Naive thymus-derived CD4-positive, alpha-beta T cell (primary cell): ENCODE measurements at regions not wholly inside any gene's neighbourhood (a gene's known extent, or its start where the extent isn't known, plus 50 kb on each side); places are given as distances from the start of the nearest gene placed in this dataset.
"Not testable (repeated sequence)": the region's sequence is repeated elsewhere in the genome, so short reads cannot be mapped to it uniquely, and the experiment has no call there.

ENCODE experiments used
- ATAC-seq: fragments of 150-1000 bp; cut with Tn5 transposase; 2 replicates; pipeline ENCODE4 v1.10.0; 2021; ENCODE audit warnings: mild to moderate bottlenecking, moderate library complexity
- CTCF ChIA-PET: fragments of 350-600 bp; sonication (Branson Sonifier 250); formaldehyde crosslinking; loops from one replicate; lab custom pipeline; 2021; ENCODE audit warnings: antibody characterized with exemption; lab: Charles Lee
- POLR2A ChIA-PET: fragments of 350-600 bp; sonication (Branson Sonifier 250); formaldehyde crosslinking; loops from one replicate; lab custom pipeline; 2021; ENCODE audit warnings: antibody characterized with exemption, inconsistent platforms; lab: Charles Lee
- DNase-seq, 9 donors: peaks; one replicate each; pipeline versions ENCODE4 v3.0.0 to v3.0.0-alpha.2; 2020 to 2022; ENCODE audit warnings: mixed read lengths in 1 of 9
- H3K27ac ChIP-seq: one replicate; pipeline ENCODE4 v1.7.0; 2013; ENCODE audit warnings: mild to moderate bottlenecking, low read depth, low read length, moderate library complexity
- H3K27me3 ChIP-seq, 2 donors: one replicate each; pipeline ENCODE4 v1.7.0; 2013; ENCODE audit warnings: low read length in 2 of 2, mild to moderate bottlenecking in 2 of 2, moderate library complexity in 2 of 2; ENCODE audit not compliant: control insufficient read depth in 2 of 2, insufficient read depth in 2 of 2
- H3K36me3 ChIP-seq, 3 experiments: 1 replicate in 2 of 3; 2 replicates in 1 of 3; pipeline ENCODE4 v1.7.0; 2013; ENCODE audit warnings: low read length in 3 of 3, mild to moderate bottlenecking in 3 of 3, moderate library complexity in 1 of 3; ENCODE audit not compliant: insufficient read depth in 3 of 3, control insufficient read depth in 2 of 3
- H3K4me1 ChIP-seq, 2 donors: one replicate each; pipeline ENCODE4 v1.7.0; 2013; ENCODE audit warnings: low read length in 2 of 2, mild to moderate bottlenecking in 2 of 2, moderate library complexity in 1 of 2; ENCODE audit not compliant: control insufficient read depth in 2 of 2, insufficient read depth in 2 of 2
- H3K4me3 ChIP-seq: 2 replicates; pipeline ENCODE4 v1.7.0; 2013; ENCODE audit warnings: mild to moderate bottlenecking, low read length
- H3K9me3 ChIP-seq, 3 experiments: 1 replicate in 2 of 3; 2 replicates in 1 of 3; pipeline ENCODE4 v1.7.0; 2013; ENCODE audit warnings: low read length in 3 of 3; ENCODE audit not compliant: control insufficient read depth in 2 of 3
- H3K27ac Mint-ChIP-seq, 9 donors: one replicate each; pipeline ENCODE4 v1.8.0; 2020 to 2022; ENCODE audit warnings: mixed read lengths in 9 of 9, mild to moderate bottlenecking in 8 of 9, moderate library complexity in 5 of 9, inconsistent platforms in 2 of 9
- H3K27me3 Mint-ChIP-seq, 5 donors: one replicate each; pipeline ENCODE4 v1.8.0; 2021 to 2022; ENCODE audit warnings: mixed read lengths in 5 of 5, mild to moderate bottlenecking in 1 of 5
- H3K36me3 Mint-ChIP-seq, 5 donors: one replicate each; pipeline ENCODE4 v1.8.0; 2020 to 2022; ENCODE audit warnings: mixed read lengths in 5 of 5, mild to moderate bottlenecking in 3 of 5, inconsistent platforms in 1 of 5
- H3K4me1 Mint-ChIP-seq, 7 donors: one replicate each; pipeline ENCODE4 v1.8.0; 2020 to 2022; ENCODE audit warnings: mixed read lengths in 7 of 7, mild to moderate bottlenecking in 3 of 7, inconsistent platforms in 1 of 7
- H3K4me3 Mint-ChIP-seq, 10 donors: one replicate each; pipeline ENCODE4 v1.8.0; 2020 to 2022; ENCODE audit warnings: mild to moderate bottlenecking in 10 of 10, mixed read lengths in 10 of 10, moderate library complexity in 6 of 10, inconsistent platforms in 2 of 10
- H3K9me3 Mint-ChIP-seq, 11 donors: one replicate each; pipeline ENCODE4 v1.8.0; 2020 to 2022; ENCODE audit warnings: mixed read lengths in 11 of 11, mild to moderate bottlenecking in 4 of 11, inconsistent platforms in 1 of 11, moderate library complexity in 1 of 11
- intact Hi-C, 2 donors: fragments of 100-400 bp; cut with micrococcal nuclease; formaldehyde crosslinking; loops; one replicate each; pipeline ENCODE4 v1.15.1; 2023

DNA sequence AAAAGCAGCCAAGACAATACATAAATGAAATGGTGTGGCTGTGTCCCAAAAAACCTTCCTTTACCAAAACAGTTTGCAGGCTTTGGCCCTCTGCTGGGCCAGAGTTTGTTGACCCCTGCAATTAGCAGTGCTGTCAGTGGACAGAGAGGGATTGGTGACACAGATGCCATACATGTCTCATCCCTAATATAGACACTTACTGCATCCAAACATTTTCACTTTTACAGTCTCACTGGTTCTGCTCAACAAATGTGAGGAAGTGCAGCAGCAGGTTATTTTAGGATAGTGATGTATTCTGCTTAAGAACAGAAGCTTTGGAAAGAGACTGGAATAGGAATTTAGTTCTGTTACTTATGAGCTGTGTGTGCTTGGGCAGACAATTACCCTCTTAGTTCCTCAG, 462.8 kb upstream of the LRRC7 start:
- Histone ChIP-seq H3K27me3 (no peaks in the 10 kb centered on the region), H3K4me1 (no peaks in the 10 kb centered on the region), H3K27ac (no peak overlapping the region), H3K4me3 (no peak overlapping the region), H3K36me3 (no peaks in the 10 kb centered on the region), H3K9me3 (no peaks in the 10 kb centered on the region)
- no peak overlapping the region for H3K27ac Mint-ChIP-seq
- ChIA-PET CTCF (no interaction called here), POLR2A (no interaction called here)
- peaks cover 0 to 3% (median 0%) of the 10 kb centered on the region in 5 donors for H3K36me3 Mint-ChIP-seq
- no peak for DNase-seq
- H3K4me1 Mint-ChIP-seq, result no peaks in the 10 kb centered on the region
- intact Hi-C loops, result no loop called here
- peaks cover 7 to 29% (median 18%) of the 10 kb centered on the region in 11 donors for H3K9me3 Mint-ChIP-seq
- H3K27me3 Mint-ChIP-seq, result no peaks in the 10 kb centered on the region
- ATAC-seq, result no peak
- H3K4me3 Mint-ChIP-seq, result no peak overlapping the region

DNA sequence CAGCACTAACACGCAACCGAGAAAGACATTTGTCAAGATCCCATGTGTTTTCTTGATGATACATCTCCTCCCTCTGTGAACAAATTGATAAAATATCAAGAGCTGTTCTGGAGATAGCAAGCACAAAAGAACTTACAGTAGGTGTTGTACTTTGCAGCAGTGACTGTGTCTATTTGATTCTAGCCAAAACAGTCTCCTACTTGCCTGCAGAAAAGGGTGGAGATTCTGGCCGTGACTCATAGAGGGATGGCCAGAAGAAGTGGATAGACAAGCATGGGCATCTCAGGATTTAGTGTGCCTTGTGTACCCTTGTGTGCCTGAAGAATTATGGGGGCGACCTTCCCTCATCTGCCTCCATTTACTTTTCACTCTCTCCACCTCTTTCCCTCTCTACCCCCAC, 458.4 kb upstream of the LRRC7 start:
- no peaks in the 10 kb centered on the region for H3K4me1 Mint-ChIP-seq
- no peak overlapping the region for H3K27ac Mint-ChIP-seq
- DNase-seq (no peak), ATAC-seq (no peak)
- Histone ChIP-seq H3K4me1 (no peaks in the 10 kb centered on the region), H3K4me3 (no peak overlapping the region), H3K36me3 (no peaks in the 10 kb centered on the region), H3K27ac (no peak overlapping the region), H3K9me3 (no peaks in the 10 kb centered on the region), H3K27me3 (no peaks in the 10 kb centered on the region)
- H3K27me3 Mint-ChIP-seq, result no peaks in the 10 kb centered on the region
- intact Hi-C loops, result no loop called here
- peaks cover 0 to 3% (median 0%) of the 10 kb centered on the region in 5 donors for H3K36me3 Mint-ChIP-seq
- ChIA-PET POLR2A (no interaction called here), CTCF (no interaction called here)
- no peak overlapping the region for H3K4me3 Mint-ChIP-seq
- H3K9me3 Mint-ChIP-seq, result peaks cover 4 to 35% (median 9%) of the 10 kb centered on the region in 11 donors

DNA sequence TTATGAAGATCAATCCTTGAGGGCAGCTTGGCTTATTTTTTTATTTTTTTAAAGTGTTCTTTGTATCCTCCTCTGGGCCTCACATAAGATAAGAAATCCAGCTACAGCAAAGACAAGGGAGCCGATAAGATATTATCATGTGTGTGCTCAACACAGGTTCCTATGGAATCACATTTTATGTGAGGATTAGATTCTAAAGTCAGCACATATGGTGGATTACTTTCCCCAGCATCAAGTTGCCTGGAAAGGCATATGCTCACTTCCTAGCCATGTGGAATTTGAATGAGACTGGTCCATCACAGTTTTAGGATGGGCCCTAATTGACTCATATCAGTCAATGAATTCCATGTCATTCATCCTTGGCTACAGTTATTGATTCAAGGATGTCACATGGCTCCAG, 456.9 kb upstream of the LRRC7 start:
- H3K9me3 ChIP-seq, result no peaks in the 10 kb centered on the region
- no peak for ATAC-seq

DNA sequence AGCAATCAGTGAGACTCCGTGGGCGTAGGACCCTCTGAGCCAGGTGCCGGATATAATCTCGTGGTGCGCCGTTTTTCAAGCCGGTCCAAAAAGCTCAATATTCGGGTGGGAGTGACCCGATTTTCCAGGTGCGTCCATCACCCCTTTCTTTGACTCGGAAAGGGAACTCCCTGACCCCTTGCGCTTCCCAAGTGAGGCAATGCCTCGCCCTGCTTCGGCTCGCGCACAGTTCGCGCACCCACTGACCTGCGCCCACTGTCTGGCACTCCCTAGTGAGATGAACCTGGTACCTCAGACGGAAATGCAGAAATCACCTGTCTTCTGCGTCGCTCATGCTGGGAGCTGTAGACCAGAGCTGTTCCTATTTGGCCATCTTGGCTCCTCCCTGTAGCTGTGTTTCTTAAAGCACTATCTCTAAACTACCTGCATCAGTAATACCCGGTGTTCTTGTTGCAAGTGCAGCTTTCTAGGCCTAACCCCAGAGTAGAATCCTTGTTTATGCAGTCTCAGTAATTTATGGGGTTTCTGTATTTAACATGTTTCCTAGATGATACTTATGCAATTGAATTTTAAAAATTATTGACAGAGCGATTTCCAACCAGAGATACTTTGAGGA, 447.5 kb upstream of the LRRC7 start:
- ATAC-seq, H3K4me1 Mint-ChIP-seq: not testable (repeated sequence)

More for the DNA sequence above, 456.9 kb upstream of the LRRC7 start:
- ChIA-PET CTCF (no interaction called here), POLR2A (no interaction called here)
- DNase-seq, result no peak
- Mint-ChIP-seq H3K36me3 (peaks cover 0 to 3% (median 0%) of the 10 kb centered on the region in 5 donors), H3K27ac (no peak overlapping the region), H3K4me3 (no peak overlapping the region), H3K9me3 (peaks cover 3 to 35% (median 11%) of the 10 kb centered on the region in 11 donors), H3K27me3 (no peaks in the 10 kb centered on the region), H3K4me1 (no peaks in the 10 kb centered on the region)
- H3K4me1 ChIP-seq, result no peaks in the 10 kb centered on the region
- no peaks in the 10 kb centered on the region for H3K27me3 ChIP-seq
- H3K4me3 ChIP-seq, result no peak overlapping the region
- H3K36me3 ChIP-seq, result no peaks in the 10 kb centered on the region
- H3K27ac ChIP-seq, result no peak overlapping the region
- intact Hi-C loops, result no loop called here

DNA sequence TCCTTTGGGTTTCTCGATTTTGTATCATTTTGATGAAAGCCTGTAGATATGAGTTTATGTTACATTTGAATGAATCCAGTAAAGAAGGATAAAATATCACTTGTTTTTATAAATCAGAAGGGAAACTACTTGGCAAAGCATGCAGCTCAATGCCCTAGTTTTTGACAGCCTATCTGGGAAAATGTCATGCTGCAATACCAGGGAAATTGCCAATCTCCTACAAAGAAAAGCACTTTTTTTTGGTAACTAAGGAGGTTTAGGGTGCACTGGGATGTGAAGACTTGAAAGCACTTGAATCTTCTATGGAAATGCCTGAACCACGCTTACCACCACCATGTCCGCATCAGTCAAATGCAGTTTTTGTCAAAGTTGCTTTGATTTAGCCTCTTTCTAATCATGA, 446.9 kb upstream of the LRRC7 start:
- H3K4me3 ChIP-seq, result no peak overlapping the region
- no peaks in the 10 kb centered on the region for H3K36me3 ChIP-seq
- Mint-ChIP-seq H3K9me3 (peaks cover 0 to 13% (median 5%) of the 10 kb centered on the region in 11 donors), H3K27ac (no peak overlapping the region), H3K4me3 (no peak overlapping the region), H3K4me1 (no peaks in the 10 kb centered on the region), H3K27me3 (no peaks in the 10 kb centered on the region), H3K36me3 (no peaks in the 10 kb centered on the region)
- H3K4me1 ChIP-seq, result no peaks in the 10 kb centered on the region
- H3K9me3 ChIP-seq, result no peaks in the 10 kb centered on the region
- CTCF ChIA-PET, result no interaction called here
- DNase-seq, result no peak
- intact Hi-C loops, result no loop called here
- POLR2A ChIA-PET, result no interaction called here
- H3K27ac ChIP-seq, result no peak overlapping the region
- no peaks in the 10 kb centered on the region for H3K27me3 ChIP-seq
- ATAC-seq, result no peak

More for the DNA sequence above, 447.5 kb upstream of the LRRC7 start:
- H3K4me1 ChIP-seq, POLR2A ChIA-PET, H3K27me3 ChIP-seq, H3K4me3 ChIP-seq, H3K36me3 Mint-ChIP-seq, H3K4me3 Mint-ChIP-seq, H3K27me3 Mint-ChIP-seq, H3K36me3 ChIP-seq, intact Hi-C loops, CTCF ChIA-PET, DNase-seq, H3K27ac Mint-ChIP-seq, H3K27ac ChIP-seq, H3K9me3 ChIP-seq: not testable (repeated sequence)
- peaks cover 0 to 13% (median 5%) of the 10 kb centered on the region in 11 donors for H3K9me3 Mint-ChIP-seq

DNA sequence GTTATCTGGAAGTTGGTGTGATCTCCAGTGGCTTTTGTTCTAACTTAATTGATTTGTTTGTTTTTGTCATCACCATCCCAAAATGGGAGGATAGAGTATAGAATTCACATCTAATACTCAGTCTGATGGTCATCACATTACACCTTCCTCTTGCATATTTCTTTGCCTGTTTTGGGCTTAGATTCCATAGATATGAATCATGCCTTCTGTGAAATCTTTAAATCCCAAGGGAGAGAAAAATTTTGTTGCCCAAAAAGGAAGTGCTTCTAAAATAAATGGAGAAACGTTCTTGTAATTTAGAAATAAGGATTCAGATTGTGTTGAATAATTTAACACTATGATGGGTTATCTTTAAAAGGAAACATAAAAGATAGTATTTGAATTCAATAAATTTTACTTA, 446.0 kb upstream of the LRRC7 start:
- H3K36me3 ChIP-seq, result no peaks in the 10 kb centered on the region
- peaks cover 0 to 13% (median 5%) of the 10 kb centered on the region in 11 donors for H3K9me3 Mint-ChIP-seq
- no peaks in the 10 kb centered on the region for H3K4me1 Mint-ChIP-seq
- H3K27me3 Mint-ChIP-seq, result no peaks in the 10 kb centered on the region
- H3K36me3 Mint-ChIP-seq, result no peaks in the 10 kb centered on the region
- no peak overlapping the region for H3K27ac Mint-ChIP-seq
- POLR2A ChIA-PET, result no interaction called here
- no peak overlapping the region for H3K4me3 Mint-ChIP-seq
- no peaks in the 10 kb centered on the region for H3K9me3 ChIP-seq
- intact Hi-C loops, result no loop called here
- CTCF ChIA-PET, result no interaction called here
- no peak overlapping the region for H3K4me3 ChIP-seq
- H3K27me3 ChIP-seq, result no peaks in the 10 kb centered on the region
- no peak for ATAC-seq
- H3K27ac ChIP-seq, result no peak overlapping the region
- no peak for DNase-seq
- H3K4me1 ChIP-seq, result no peaks in the 10 kb centered on the region

DNA sequence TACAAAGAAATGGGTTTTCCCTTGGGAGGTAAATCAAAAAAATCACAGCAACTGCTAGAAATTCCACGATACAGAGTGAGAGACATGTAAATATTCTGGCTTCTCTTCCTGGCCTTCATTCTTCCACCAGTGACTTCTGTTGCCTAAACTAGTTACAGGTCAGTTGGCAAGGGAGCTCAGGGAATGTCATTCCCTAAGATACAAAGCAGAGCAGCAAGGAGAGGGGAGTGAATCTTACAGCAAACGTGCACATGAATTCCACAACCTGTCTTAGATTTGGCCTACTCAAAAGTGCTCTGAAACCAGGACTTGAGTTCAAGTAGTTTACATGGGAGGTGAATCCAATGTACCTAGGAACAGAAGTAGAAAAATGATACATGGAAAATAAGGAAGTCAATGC, 445.3 kb upstream of the LRRC7 start:
- no peaks in the 10 kb centered on the region for H3K36me3 Mint-ChIP-seq
- intact Hi-C loops, result no loop called here
- CTCF ChIA-PET, result no interaction called here

More for the DNA sequence above, 445.3 kb upstream of the LRRC7 start:
- Mint-ChIP-seq H3K9me3 (peaks cover 0 to 15% (median 5%) of the 10 kb centered on the region in 11 donors), H3K4me3 (no peak overlapping the region), H3K27me3 (no peaks in the 10 kb centered on the region), H3K27ac (no peak overlapping the region), H3K4me1 (no peaks in the 10 kb centered on the region)
- no peaks in the 10 kb centered on the region for H3K36me3 ChIP-seq
- H3K27ac ChIP-seq, result no peak overlapping the region
- H3K4me1 ChIP-seq, result no peaks in the 10 kb centered on the region
- POLR2A ChIA-PET, result no interaction called here
- no peaks in the 10 kb centered on the region for H3K27me3 ChIP-seq
- no peak for ATAC-seq
- DNase-seq, result no peak
- no peaks in the 10 kb centered on the region for H3K9me3 ChIP-seq
- H3K4me3 ChIP-seq, result no peak overlapping the region
